ENCODE measurements at regions not wholly inside any gene's neighbourhood (a gene's known extent, or its start where the extent isn't known, plus 50 kb on each side); places are given as distances from the start of the nearest gene placed in this dataset.
A peak's percentile ranks its signal among the peaks of the same experiment; 100 is the strongest.
"Not testable (repeated sequence)": the region's sequence is repeated elsewhere in the genome, so short reads cannot be mapped to it uniquely, and the experiment has no call there.

GRCh38 chr11:82041764-82042163 lies 691.9 kb downstream of the FAM181B start:
- no peak for DNase-seq (ENCODE audit: low read depth in 4 of 6, low spot score in 6 of 6)
- no CpG with 5 or more reads among the region's 6 CpGs for WGBS (ENCODE audit: insufficient coverage)

GRCh38 chr11:82038154-82038553 lies 695.5 kb downstream of the FAM181B start:
- Histone ChIP-seq H3K27ac (ENCODE audit: low read depth, low read length) (no peak overlapping the region), H3K27me3 (ENCODE audit: control insufficient read depth, insufficient read depth, low read length) (no peaks in the 10 kb centered on the region), H3K4me1 (ENCODE audit: control insufficient read depth, insufficient read depth, low read length) (no peaks in the 10 kb centered on the region), H3K9me3 (ENCODE audit: control insufficient read depth, insufficient read depth, low read length) (no peaks in the 10 kb centered on the region), H3K4me3 (ENCODE audit: low read depth, low read length) (no peak overlapping the region), H3K36me3 (ENCODE audit: control insufficient read depth, insufficient read depth, low read length) (no peaks in the 10 kb centered on the region)
- no peak for DNase-seq (ENCODE audit: low read depth in 4 of 6, low spot score in 6 of 6)
- WGBS (ENCODE audit: insufficient coverage), result no CpG with 5 or more reads among the region's 2 CpGs

More at GRCh38 chr11:82041764-82042163, 691.9 kb downstream of the FAM181B start:
- Histone ChIP-seq H3K4me3 (ENCODE audit: low read depth, low read length) (no peak overlapping the region), H3K36me3 (ENCODE audit: control insufficient read depth, insufficient read depth, low read length) (no peaks in the 10 kb centered on the region), H3K27me3 (ENCODE audit: control insufficient read depth, insufficient read depth, low read length) (no peaks in the 10 kb centered on the region), H3K4me1 (ENCODE audit: control insufficient read depth, insufficient read depth, low read length) (no peaks in the 10 kb centered on the region), H3K9me3 (ENCODE audit: control insufficient read depth, insufficient read depth, low read length) (no peaks in the 10 kb centered on the region), H3K27ac (ENCODE audit: low read depth, low read length) (no peak overlapping the region)

GRCh38 chr11:82034527-82034926 lies 699.1 kb downstream of the FAM181B start:
- DNase-seq (ENCODE audit: low read depth in 4 of 6, low spot score in 6 of 6), result peak in 1 of 6 donors; percentile 9
- no peaks in the 10 kb centered on the region for H3K27me3 ChIP-seq (ENCODE audit: control insufficient read depth, insufficient read depth, low read length)
- no CpG with 5 or more reads among the region's 1 CpG for WGBS (ENCODE audit: insufficient coverage)
- H3K4me1 ChIP-seq (ENCODE audit: control insufficient read depth, insufficient read depth, low read length), result no peaks in the 10 kb centered on the region
- H3K9me3 ChIP-seq (ENCODE audit: control insufficient read depth, insufficient read depth, low read length), result no peaks in the 10 kb centered on the region
- no peaks in the 10 kb centered on the region for H3K36me3 ChIP-seq (ENCODE audit: control insufficient read depth, insufficient read depth, low read length)
- H3K4me3 ChIP-seq (ENCODE audit: low read depth, low read length), result no peak overlapping the region
- H3K27ac ChIP-seq (ENCODE audit: low read depth, low read length), result no peak overlapping the region

GRCh38 chr11:82027335-82027734 lies 706.3 kb downstream of the FAM181B start:
- H3K9me3 ChIP-seq (ENCODE audit: control insufficient read depth, insufficient read depth, low read length); H3K36me3 ChIP-seq (ENCODE audit: control insufficient read depth, insufficient read depth, low read length); H3K27ac ChIP-seq (ENCODE audit: low read depth, low read length); DNase-seq (ENCODE audit: low read depth in 4 of 6, low spot score in 6 of 6); H3K4me3 ChIP-seq (ENCODE audit: low read depth, low read length); H3K27me3 ChIP-seq (ENCODE audit: control insufficient read depth, insufficient read depth, low read length); H3K4me1 ChIP-seq (ENCODE audit: control insufficient read depth, insufficient read depth, low read length): not testable (repeated sequence)
- 96% methylated on average over 9 of the region's 9 CpGs for WGBS (ENCODE audit: insufficient coverage)

GRCh38 chr11:82024760-82025159 lies 708.9 kb downstream of the FAM181B start:
- H3K9me3 ChIP-seq (ENCODE audit: control insufficient read depth, insufficient read depth, low read length), result no peaks in the 10 kb centered on the region
- no CpG with 5 or more reads among the region's 1 CpG for WGBS (ENCODE audit: insufficient coverage)
- DNase-seq (ENCODE audit: low read depth in 4 of 6, low spot score in 6 of 6), result no peak
- H3K4me1 ChIP-seq (ENCODE audit: control insufficient read depth, insufficient read depth, low read length), result no peaks in the 10 kb centered on the region
- no peak overlapping the region for H3K27ac ChIP-seq (ENCODE audit: low read depth, low read length)
- H3K4me3 ChIP-seq (ENCODE audit: low read depth, low read length), result no peak overlapping the region
- no peaks in the 10 kb centered on the region for H3K36me3 ChIP-seq (ENCODE audit: control insufficient read depth, insufficient read depth, low read length)
- no peaks in the 10 kb centered on the region for H3K27me3 ChIP-seq (ENCODE audit: control insufficient read depth, insufficient read depth, low read length)

GRCh38 chr11:82012276-82012675 lies 721.4 kb downstream of the FAM181B start:
- WGBS (ENCODE audit: insufficient coverage), result no CpG with 5 or more reads among the region's 3 CpGs
- Histone ChIP-seq H3K27me3 (ENCODE audit: control insufficient read depth, insufficient read depth, low read length) (no peaks in the 10 kb centered on the region), H3K9me3 (ENCODE audit: control insufficient read depth, insufficient read depth, low read length) (no peaks in the 10 kb centered on the region), H3K4me3 (ENCODE audit: low read depth, low read length) (no peak overlapping the region), H3K36me3 (ENCODE audit: control insufficient read depth, insufficient read depth, low read length) (no peaks in the 10 kb centered on the region), H3K27ac (ENCODE audit: low read depth, low read length) (no peak overlapping the region), H3K4me1 (ENCODE audit: control insufficient read depth, insufficient read depth, low read length) (no peaks in the 10 kb centered on the region)
- DNase-seq (ENCODE audit: low read depth in 4 of 6, low spot score in 6 of 6), result no peak

- no peak for DNase-seq (ENCODE audit: low read depth in 4 of 6, low spot score in 6 of 6)
- Histone ChIP-seq H3K4me1 (ENCODE audit: control insufficient read depth, insufficient read depth, low read length) (no peaks in the 10 kb centered on the region), H3K27ac (ENCODE audit: low read depth, low read length) (no peak overlapping the region), H3K4me3 (ENCODE audit: low read depth, low read length) (no peak overlapping the region), H3K36me3 (ENCODE audit: control insufficient read depth, insufficient read depth, low read length) (no peaks in the 10 kb centered on the region), H3K27me3 (ENCODE audit: control insufficient read depth, insufficient read depth, low read length) (no peaks in the 10 kb centered on the region), H3K9me3 (ENCODE audit: control insufficient read depth, insufficient read depth, low read length) (no peaks in the 10 kb centered on the region)
- 80% methylated on average over 1 of the region's 2 CpGs for WGBS (ENCODE audit: insufficient coverage)
Observed at GRCh38 chr11:82009133-82009532, 724.5 kb downstream of the FAM181B start.

GRCh38 chr11:82007521-82007920 lies 726.1 kb downstream of the FAM181B start:
- no peak overlapping the region for H3K27ac ChIP-seq (ENCODE audit: low read depth, low read length)
- H3K36me3 ChIP-seq (ENCODE audit: control insufficient read depth, insufficient read depth, low read length), result no peaks in the 10 kb centered on the region
- no peak overlapping the region for H3K4me3 ChIP-seq (ENCODE audit: low read depth, low read length)
- whole genome bisulfite sequencing (ENCODE audit: insufficient coverage), result 82% methylated on average over 4 of the region's 6 CpGs
- H3K4me1 ChIP-seq (ENCODE audit: control insufficient read depth, insufficient read depth, low read length), result no peaks in the 10 kb centered on the region
- no peaks in the 10 kb centered on the region for H3K9me3 ChIP-seq (ENCODE audit: control insufficient read depth, insufficient read depth, low read length)
- H3K27me3 ChIP-seq (ENCODE audit: control insufficient read depth, insufficient read depth, low read length), result no peaks in the 10 kb centered on the region
- no peak for DNase-seq (ENCODE audit: low read depth in 4 of 6, low spot score in 6 of 6)

- H3K27ac ChIP-seq (ENCODE audit: low read depth, low read length), result no peak overlapping the region
- H3K27me3 ChIP-seq (ENCODE audit: control insufficient read depth, insufficient read depth, low read length), result no peaks in the 10 kb centered on the region
- no peaks in the 10 kb centered on the region for H3K36me3 ChIP-seq (ENCODE audit: control insufficient read depth, insufficient read depth, low read length)
- H3K4me1 ChIP-seq (ENCODE audit: control insufficient read depth, insufficient read depth, low read length), result no peaks in the 10 kb centered on the region
- H3K4me3 ChIP-seq (ENCODE audit: low read depth, low read length), result no peak overlapping the region
- no peak for DNase-seq (ENCODE audit: low read depth in 4 of 6, low spot score in 6 of 6)
- H3K9me3 ChIP-seq (ENCODE audit: control insufficient read depth, insufficient read depth, low read length), result no peaks in the 10 kb centered on the region
- WGBS (ENCODE audit: insufficient coverage), result 94% methylated on average over 4 of the region's 4 CpGs
Observed at GRCh38 chr11:82004537-82005213, 729.0 kb downstream of the FAM181B start.

- no peak overlapping the region for H3K27ac ChIP-seq (ENCODE audit: low read depth, low read length)
- H3K4me1 ChIP-seq (ENCODE audit: control insufficient read depth, insufficient read depth, low read length), result no peaks in the 10 kb centered on the region
- H3K9me3 ChIP-seq (ENCODE audit: control insufficient read depth, insufficient read depth, low read length), result no peaks in the 10 kb centered on the region
- no peak overlapping the region for H3K4me3 ChIP-seq (ENCODE audit: low read depth, low read length)
- DNase-seq (ENCODE audit: low read depth in 4 of 6, low spot score in 6 of 6), result peak in 1 of 6 donors; percentile 66
- H3K36me3 ChIP-seq (ENCODE audit: control insufficient read depth, insufficient read depth, low read length), result no peaks in the 10 kb centered on the region
- 78% methylated on average over 6 of the region's 7 CpGs for WGBS (ENCODE audit: insufficient coverage)
- no peaks in the 10 kb centered on the region for H3K27me3 ChIP-seq (ENCODE audit: control insufficient read depth, insufficient read depth, low read length)
Observed at GRCh38 chr11:82003671-82004515, 729.8 kb downstream of the FAM181B start.

Data from spinal cord (tissue), 9 donors.